HUES48 (cell line): ENCODE measurements at regions not wholly inside any gene's neighbourhood (a gene's known extent, or its start where the extent isn't known, plus 50 kb on each side); places are given as distances from the start of the nearest gene placed in this dataset.

Experiments used
- H3K27ac ChIP-seq: one replicate; pipeline ENCODE4 v1.7.0; 2013; ENCODE audit warnings: low read depth, low read length, inconsistent platforms
- H3K27me3 ChIP-seq: 2 replicates; pipeline ENCODE4 v1.6.1; 2013; ENCODE audit warnings: mild to moderate bottlenecking, low read length; ENCODE audit not compliant: control insufficient read depth, insufficient read depth
- H3K36me3 ChIP-seq: 2 replicates; pipeline ENCODE4 v1.6.1; 2013; ENCODE audit warnings: low read length; ENCODE audit not compliant: control insufficient read depth, insufficient read depth
- H3K4me1 ChIP-seq: 2 replicates; pipeline ENCODE4 v1.6.1; 2013; ENCODE audit warnings: mild to moderate bottlenecking, low read length; ENCODE audit not compliant: control insufficient read depth, insufficient read depth
- H3K4me3 ChIP-seq: 2 replicates; pipeline ENCODE4 v1.5.1; 2013; ENCODE audit warnings: mild to moderate bottlenecking, low read depth, low read length
- H3K9ac ChIP-seq: 2 replicates; pipeline ENCODE4 v1.6.1; 2013; ENCODE audit warnings: mild to moderate bottlenecking, low read depth, low read length, moderate library complexity
- H3K9me3 ChIP-seq: 2 replicates; pipeline ENCODE4 v1.6.1; 2013; ENCODE audit warnings: low read length; ENCODE audit not compliant: control insufficient read depth, insufficient read depth

DNA sequence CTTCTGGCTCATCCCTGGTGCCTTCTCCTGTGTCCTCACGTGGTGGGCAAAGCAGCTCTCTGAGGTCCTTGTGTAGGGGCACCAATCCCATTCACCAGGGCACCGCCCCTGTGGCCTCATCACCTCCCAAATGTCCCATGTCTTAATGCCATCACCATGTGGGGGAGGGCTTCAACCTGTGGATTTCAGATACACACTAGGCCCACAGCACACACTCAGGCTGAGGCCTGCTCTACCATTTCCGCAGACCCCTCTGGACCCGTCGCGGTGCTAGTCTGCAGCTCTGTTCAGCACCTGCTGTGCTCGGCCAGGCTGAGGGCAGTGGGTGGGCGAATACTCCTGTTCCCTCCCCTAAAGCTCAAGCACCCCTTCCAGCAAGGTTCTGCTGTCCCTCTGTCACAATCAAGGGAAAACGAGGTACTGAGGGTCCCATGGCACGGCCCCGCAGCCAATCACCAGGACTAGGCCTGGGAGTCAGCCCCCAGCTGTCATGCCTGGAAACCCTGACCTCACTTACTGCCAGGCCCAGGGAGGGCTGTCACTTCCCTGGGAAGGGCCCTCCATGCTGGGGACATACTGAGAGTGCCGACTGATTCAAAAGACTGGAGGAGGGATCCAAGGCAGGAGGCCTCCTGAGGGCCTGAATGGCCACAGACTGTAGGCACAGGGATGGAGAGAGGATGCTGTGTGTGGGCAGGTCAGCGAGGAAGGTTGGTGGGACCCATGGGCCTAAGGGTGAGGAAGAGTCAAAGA, 123.8 kb upstream of the RET start:
- Histone ChIP-seq H3K9me3 (no peaks in the 10 kb centered on the region), H3K9ac (no peak overlapping the region), H3K36me3 (no peaks in the 10 kb centered on the region), H3K27ac (no peak overlapping the region), H3K27me3 (peaks cover 15% of the 10 kb centered on the region), H3K4me1 (peaks cover 12% of the 10 kb centered on the region), H3K4me3 (no peak overlapping the region)

DNA sequence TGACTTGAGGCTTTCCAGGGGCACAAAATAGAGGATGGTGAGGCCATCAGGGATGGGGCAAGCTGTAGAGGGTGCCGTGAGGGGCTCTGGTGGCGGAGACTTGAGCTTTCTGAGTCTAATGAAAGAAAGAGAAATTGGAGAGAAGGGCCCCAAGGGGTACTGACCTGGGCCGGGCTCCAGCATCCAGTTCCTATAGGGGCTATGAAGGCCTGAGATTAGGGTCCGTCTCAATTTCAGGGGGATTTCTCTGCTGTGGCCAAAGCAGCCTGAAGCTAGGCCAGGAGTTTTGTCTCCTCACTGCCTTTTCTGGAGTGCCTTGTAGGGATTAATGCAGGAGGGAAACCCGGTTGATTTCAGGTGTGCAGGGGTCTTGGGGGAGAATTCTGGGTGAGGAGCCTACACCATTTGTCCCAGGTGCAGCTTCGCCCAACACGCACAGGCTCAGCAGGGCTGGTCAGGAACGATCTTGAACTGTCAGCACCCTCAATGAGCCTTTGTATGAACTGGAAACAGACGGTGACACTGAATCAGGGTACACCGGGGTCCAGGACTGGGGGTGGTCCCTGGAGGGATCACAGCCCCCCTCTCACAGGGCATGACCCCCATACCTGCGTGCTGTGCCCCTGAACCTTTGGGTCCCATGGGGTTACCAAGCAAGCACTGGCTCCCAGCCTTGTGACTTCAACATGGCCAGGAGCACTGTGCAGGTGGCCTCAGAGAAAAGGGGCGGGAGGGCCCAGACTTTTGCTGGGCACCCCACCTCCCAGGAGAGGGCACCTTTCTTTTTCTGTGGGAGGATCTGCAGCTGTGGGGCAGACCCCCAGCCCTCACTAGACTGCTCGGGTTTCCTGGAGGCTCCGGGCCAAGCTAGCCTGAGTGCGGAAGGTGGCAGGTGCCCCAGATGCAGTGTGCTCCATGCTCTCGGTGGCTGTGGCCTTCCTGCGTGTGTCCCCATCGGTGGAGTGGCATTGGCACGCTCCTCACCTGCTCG, 122.9 kb upstream of the RET start:
- H3K4me3 ChIP-seq = no peak overlapping the region
- H3K9me3 ChIP-seq = no peaks in the 10 kb centered on the region
- H3K4me1 ChIP-seq = peaks cover 12% of the 10 kb centered on the region
- H3K27me3 ChIP-seq = peaks cover 15% of the 10 kb centered on the region
- no peak overlapping the region for H3K27ac ChIP-seq
- H3K9ac ChIP-seq = no peak overlapping the region
- no peaks in the 10 kb centered on the region for H3K36me3 ChIP-seq

DNA sequence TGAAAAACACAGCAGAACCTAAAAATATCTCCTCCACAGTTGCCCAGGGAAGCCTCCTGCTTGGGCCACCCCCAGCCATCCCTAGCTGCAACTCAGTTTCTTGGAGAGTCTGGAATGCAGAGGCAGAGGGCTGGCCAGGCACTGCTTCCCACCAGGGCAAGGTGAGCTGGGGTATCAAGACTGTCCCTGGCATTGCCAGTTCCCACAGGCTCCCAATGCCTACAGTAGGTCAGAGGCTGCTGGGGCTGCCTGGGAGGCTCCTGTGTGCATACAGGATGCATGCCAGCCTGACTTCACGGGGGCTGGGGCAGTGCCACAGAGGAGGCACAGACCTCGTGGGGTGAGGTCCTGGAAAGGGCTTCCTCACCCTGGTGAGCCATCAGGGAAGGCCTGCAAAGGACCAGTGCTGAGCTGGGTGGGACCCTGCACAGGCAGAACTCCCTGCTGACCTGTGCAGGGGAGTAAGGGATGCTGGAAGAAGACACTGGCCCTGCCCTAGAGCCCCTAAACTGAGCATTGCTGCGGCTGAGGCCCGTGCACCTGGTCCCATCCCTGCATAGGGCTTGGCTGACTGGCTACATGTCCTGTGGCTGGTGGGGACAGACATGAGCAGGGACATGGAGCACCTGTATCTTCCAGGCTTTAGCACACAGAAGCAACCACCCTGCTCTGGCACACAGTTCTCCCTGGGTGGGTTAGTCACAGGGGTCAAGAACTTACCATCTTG, 121.9 kb upstream of the RET start:
- no peak overlapping the region for H3K4me3 ChIP-seq
- H3K9ac ChIP-seq = no peak overlapping the region
- H3K27me3 ChIP-seq = peaks cover 15% of the 10 kb centered on the region
- H3K36me3 ChIP-seq = no peaks in the 10 kb centered on the region
- no peaks in the 10 kb centered on the region; the same call in 1 of the 2 replicates for H3K9me3 ChIP-seq
- H3K4me1 ChIP-seq = peaks cover 12% of the 10 kb centered on the region
- H3K27ac ChIP-seq = no peak overlapping the region

DNA sequence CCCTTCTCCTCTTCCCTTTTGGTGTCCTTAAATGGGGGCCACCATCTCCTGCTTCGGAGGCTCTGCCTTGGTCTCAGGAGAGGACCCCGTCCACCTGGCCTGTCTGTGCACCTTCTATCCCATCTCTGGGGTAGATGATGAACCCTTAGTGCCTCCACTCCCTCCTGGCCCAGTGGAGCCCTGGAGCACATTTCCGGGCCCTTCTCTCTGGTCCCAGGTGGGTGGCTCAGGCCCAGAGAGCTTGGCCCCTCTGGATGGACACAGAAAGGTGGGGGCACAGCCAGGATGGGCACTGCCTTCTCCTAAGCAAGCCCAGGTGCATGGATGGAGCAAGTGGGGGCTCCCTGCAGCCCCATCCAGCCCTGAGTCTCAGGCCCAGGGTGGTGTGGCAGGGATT, 121.4 kb upstream of the RET start:
- Histone ChIP-seq H3K27me3 (peaks cover 14% of the 10 kb centered on the region), H3K9ac (no peak overlapping the region), H3K9me3 (no peaks in the 10 kb centered on the region; the same call in 1 of the 2 replicates), H3K27ac (no peak overlapping the region), H3K36me3 (no peaks in the 10 kb centered on the region), H3K4me3 (no peak overlapping the region), H3K4me1 (peaks cover 12% of the 10 kb centered on the region)

DNA sequence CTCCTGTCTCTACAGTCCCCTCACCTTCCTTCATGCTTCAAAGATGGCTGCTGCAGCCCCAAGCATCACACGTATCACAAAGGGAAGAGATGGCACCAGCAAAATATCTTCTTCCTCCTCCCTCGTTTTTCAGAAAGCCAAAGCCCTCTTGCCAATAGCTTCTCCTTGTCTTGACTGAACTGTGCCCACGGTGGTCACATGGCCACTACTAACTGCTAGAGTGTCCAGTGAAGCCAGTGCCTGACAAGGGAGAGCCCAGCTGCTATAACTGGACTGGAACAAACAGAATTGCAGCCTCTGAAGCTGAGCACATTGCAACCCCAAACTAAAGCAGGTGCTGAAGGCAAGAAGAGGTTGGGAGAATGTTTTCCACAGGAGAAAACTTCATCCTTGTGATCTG, 120.8 kb upstream of the RET start:
- no peak overlapping the region for H3K9ac ChIP-seq
- H3K27ac ChIP-seq = no peak overlapping the region
- no peak overlapping the region for H3K4me3 ChIP-seq
- no peaks in the 10 kb centered on the region for H3K36me3 ChIP-seq
- H3K4me1 ChIP-seq = peaks cover 12% of the 10 kb centered on the region
- H3K9me3 ChIP-seq = no peaks in the 10 kb centered on the region; the same call in 1 of the 2 replicates
- H3K27me3 ChIP-seq = peaks cover 10% of the 10 kb centered on the region

DNA sequence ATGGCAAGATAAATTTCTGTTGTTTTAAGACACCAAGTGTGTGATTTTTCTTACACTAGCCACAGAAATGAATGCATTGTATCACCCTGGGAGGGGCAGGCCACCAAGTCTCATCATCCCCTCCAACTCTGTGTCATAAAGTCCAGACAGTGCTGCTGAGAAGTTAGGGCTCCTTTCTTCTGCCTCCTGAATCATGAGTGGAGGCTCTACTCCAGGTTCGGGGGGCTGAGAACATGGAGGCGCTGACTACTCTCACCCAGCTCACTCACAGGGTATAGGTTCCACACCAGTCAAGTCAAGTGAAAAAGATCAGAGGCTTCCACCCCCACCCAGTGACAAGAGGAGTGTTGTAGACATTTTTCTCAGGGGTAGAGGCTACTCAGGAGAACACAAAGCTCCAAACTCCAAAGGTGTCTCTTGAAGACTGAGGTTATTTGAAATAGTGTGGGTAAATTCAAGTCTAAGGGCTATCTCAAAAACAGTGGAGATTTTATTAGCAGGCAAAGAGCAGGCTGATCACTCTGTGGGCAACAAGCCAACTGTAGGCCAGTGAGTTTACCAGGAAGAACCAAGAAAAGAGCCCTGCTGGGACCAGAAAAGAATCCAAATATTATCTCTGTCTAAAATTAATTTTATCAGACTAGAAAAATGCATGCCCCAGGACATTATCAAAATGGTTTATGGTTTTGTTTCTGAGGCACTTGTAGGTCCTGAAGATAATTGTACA, 118.6 kb upstream of the RET start:
- Histone ChIP-seq H3K4me3 (no peak overlapping the region), H3K27me3 (peaks cover 1% of the 10 kb centered on the region; the same call in 1 of the 2 replicates), H3K4me1 (no peaks in the 10 kb centered on the region), H3K9ac (no peak overlapping the region), H3K27ac (no peak overlapping the region), H3K9me3 (no peaks in the 10 kb centered on the region; the same call in 1 of the 2 replicates), H3K36me3 (no peaks in the 10 kb centered on the region)

DNA sequence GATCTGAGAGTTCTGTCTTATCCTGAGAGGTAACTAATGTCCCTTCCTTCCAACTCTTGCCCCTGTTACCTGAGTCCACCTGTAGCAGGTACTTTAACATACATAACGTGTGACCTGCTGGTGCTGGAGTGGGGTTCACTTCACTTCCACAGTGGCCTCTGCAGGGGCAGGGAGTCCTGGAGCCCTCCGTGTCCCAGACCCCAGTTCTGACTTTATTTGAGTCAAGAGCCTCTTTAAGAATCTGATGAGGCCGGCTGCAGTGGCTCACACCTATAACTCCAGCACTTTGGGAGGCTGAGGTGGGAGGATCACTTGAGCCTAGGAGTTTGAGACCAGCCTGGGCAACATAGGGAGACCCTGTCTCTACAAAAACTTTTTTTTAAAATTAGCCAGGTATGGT, 117.0 kb upstream of the RET start:
- Histone ChIP-seq H3K4me1 (no peaks in the 10 kb centered on the region), H3K9me3 (no peaks in the 10 kb centered on the region; the same call in 1 of the 2 replicates), H3K27ac (no peak overlapping the region), H3K4me3 (no peak overlapping the region), H3K9ac (no peak overlapping the region), H3K36me3 (no peaks in the 10 kb centered on the region), H3K27me3 (no peaks in the 10 kb centered on the region)

DNA sequence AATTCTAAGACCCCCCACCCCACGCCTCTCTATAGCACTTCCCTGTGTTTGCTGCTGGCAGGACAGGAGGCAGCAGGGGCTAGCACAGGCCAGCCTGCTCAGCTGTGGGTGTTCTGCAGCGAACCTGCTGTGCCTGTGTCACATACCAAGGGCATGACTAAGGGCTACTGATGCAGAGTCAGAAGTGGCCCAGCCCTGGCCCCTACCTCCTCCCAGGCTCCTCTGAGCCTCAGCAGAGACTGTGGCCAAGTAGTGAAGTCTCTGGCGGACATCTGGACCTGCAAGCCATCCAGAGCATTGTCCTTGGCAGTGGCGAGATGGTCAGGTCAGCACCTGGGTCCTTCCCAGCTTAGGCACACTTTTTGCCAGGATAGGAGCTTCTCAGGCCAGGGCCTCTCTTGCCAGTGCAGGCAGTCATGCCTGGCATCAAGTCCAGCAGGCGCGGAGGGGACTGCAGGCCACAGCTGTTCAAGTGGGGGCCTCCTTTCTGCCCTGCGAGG, 116.3 kb upstream of the RET start:
- no peaks in the 10 kb centered on the region for H3K27me3 ChIP-seq

DNA sequence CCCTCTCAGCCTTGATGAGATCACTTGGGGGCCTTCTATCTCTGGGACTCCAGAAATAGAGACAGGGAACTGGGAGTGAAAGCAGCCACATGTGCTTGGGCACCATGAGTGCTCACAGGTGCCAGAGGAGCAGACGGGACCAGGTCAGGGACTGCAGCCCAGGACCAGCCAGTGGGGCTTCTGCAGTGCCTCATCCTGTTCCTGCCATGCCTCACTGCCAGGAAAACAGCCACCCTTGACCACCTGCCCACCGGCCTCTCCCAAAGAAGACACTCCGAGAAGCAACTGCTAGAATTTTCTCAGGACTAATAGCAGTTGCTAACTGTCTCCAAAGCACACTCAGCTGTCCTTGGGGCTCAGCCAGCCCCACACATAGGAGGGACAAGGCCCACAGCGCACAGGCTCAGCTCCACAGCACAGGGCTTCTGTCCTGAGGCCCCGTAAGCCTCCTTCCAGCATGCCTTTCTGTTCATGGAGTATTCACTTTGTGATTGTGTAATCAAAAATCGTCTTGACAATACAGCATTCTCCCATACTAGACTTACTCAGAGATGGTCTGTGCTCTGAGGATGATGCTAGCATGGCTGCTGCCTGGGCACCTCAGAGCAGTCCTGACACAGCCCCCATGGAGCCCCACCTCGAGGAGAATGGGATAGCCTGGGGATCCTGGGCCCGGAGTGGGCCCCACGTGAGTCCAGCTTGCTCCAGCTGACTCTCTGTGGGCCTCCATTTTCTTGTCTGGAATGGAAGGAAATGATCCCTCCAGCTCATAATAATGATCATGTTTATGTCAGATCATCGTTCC, 115.7 kb upstream of the RET start:
- Histone ChIP-seq H3K27me3 (no peaks in the 10 kb centered on the region), H3K9ac (no peak overlapping the region), H3K4me1 (no peaks in the 10 kb centered on the region), H3K4me3 (no peak overlapping the region), H3K9me3 (no peaks in the 10 kb centered on the region; the same call in 1 of the 2 replicates), H3K27ac (no peak overlapping the region), H3K36me3 (no peaks in the 10 kb centered on the region)

More for the DNA sequence above, 116.3 kb upstream of the RET start:
- H3K27ac ChIP-seq = no peak overlapping the region
- H3K9ac ChIP-seq = no peak overlapping the region
- no peaks in the 10 kb centered on the region for H3K36me3 ChIP-seq
- no peak overlapping the region for H3K4me3 ChIP-seq
- H3K9me3 ChIP-seq = no peaks in the 10 kb centered on the region; the same call in 1 of the 2 replicates
- no peaks in the 10 kb centered on the region for H3K4me1 ChIP-seq
